ENCODE measurements at regions not wholly inside any gene's neighbourhood (a gene's known extent, or its start where the extent isn't known, plus 50 kb on each side); places are given as distances from the start of the nearest gene placed in this dataset.

DNA sequence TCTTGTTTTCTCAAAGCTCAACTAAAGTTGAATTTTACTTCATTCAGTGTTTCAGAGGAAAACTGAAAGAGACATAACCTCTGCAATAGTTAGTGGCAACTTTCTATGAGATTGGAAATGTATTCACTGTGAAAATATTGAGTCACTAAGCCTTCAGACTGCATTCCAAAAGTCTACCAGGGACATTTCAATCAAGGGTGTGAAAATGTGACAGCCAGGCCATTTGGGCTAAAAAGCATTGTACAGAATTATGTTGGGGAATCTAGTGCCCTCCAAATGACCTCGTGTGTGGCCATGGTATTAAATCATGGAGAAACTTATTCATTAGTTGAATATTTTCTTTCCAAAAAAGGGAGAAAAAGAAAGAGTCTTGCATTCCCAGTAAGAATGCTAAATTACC, 251.9 kb downstream of the GRB14 start:
- TF ChIP-seq CTCF (IDR thresholded peaks at IDR 0.05; ENCODE audit: low read depth, low read length): no peak
- no peak overlapping the region for H3K4me3 ChIP-seq (ENCODE audit: low read depth, low read length)

DNA sequence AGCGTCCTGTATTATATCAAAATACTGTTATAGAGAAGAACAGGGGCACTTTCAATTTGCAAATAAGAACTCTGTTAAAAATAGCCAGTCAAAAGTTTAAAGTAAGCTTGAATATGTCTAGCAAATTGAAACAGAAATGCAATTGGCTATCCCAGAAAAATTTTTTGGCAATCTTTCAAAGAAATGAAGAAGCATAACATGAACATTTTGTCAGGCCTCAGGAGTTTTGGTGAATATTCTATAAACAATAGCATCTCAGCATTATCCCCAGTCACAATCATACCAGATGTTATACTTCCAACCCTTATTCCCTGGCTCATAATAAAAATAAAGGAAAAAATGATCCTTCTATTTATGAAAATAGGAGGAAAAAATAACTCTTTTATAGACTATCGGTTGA, 252.4 kb downstream of the GRB14 start:
- no peak for TF ChIP-seq CTCF (IDR thresholded peaks at IDR 0.05; ENCODE audit: low read depth, low read length)
- H3K4me3 ChIP-seq (ENCODE audit: low read depth, low read length): no peak overlapping the region

DNA sequence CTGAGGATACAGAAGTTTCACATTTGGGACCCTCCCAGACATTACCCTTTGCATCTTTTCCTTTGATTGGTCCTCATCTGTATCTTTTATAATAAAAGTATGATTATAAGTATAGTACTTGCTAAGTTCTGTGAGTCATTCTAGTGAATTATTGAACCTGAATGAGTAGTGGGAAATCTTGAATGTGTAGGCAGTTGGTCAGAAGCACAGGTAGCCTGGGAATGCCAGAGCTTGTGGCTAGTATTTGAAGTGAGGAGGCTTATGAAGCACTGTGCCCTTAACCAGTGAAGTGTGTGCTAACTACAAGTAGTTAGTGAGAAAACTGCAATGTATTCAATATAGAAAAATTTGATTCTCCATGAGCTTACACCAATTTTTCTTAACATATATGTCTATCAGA, 257.6 kb downstream of the GRB14 start:
- no peak for TF ChIP-seq CTCF (IDR thresholded peaks at IDR 0.05; ENCODE audit: low read depth, low read length)
- no peak overlapping the region for H3K4me3 ChIP-seq (ENCODE audit: low read depth, low read length)

- no peak for TF ChIP-seq CTCF (IDR thresholded peaks at IDR 0.05; ENCODE audit: low read depth, low read length)
- H3K4me3 ChIP-seq (ENCODE audit: low read depth, low read length): no peak overlapping the region
Measured at GRCh38 chr2:164351536-164351935, 269.7 kb downstream of the GRB14 start.

- TF ChIP-seq CTCF (IDR thresholded peaks at IDR 0.05; ENCODE audit: low read depth, low read length): no peak
- H3K4me3 ChIP-seq (ENCODE audit: low read depth, low read length): no peak overlapping the region
Measured at GRCh38 chr2:164335947-164336346, 285.3 kb downstream of the GRB14 start.

DNA sequence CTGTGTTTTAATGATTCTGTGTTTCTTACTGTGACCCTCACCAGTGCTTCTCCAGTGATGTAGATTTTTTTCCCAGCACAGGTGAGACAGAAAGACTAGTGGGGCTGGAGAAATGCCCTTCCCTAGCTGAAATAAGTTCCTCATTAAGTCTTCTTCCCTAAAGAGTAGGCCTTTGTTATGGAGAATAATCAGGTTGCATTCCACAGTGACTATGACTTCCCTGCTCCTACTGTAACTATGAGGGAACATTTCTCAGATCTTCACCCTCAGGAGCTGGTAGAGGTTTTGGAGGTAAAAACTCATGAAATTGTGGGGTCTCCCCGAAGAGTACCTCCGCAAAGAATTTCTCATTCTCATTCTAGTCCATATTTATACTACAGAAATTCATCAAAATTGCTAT, 286.2 kb downstream of the GRB14 start:
- H3K4me3 ChIP-seq (ENCODE audit: low read depth, low read length): no peak overlapping the region
- TF ChIP-seq CTCF (IDR thresholded peaks at IDR 0.05; ENCODE audit: low read depth, low read length): no peak

DNA sequence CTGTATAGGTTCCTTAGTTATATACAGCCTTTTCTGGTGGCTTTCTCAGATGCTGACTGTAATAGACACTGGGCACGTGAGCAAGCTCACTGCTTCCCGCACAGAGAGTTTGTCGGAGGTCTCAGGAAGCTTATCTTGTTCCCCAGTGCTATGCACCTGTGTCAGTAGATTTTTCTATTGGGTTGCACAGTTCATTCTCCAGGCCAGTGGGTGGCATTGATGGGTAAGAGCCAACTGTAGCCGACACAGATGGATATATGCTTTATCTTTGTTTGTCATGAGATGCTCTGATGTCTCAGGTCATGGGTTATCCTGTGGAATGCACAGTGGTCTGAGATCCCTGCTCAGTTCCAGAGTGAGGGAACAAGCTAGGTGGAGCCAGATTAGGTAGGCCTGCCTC, 293.0 kb downstream of the GRB14 start:
- no peak for TF ChIP-seq CTCF (IDR thresholded peaks at IDR 0.05; ENCODE audit: low read depth, low read length)
- H3K4me3 ChIP-seq (ENCODE audit: low read depth, low read length): no peak overlapping the region

All from WI38 (cell line).